MM.1S (cell line): ENCODE measurements at regions not wholly inside any gene's neighbourhood (a gene's known extent, or its start where the extent isn't known, plus 50 kb on each side); places are given as distances from the start of the nearest gene placed in this dataset.

Experiments used
- CTCF ChIP-seq: fragments of 300-600 bp; sonication (generic); IDR thresholded peaks from 2 replicates; pipeline ENCODE4 v1.5.1; 2016; ENCODE audit warnings: antibody characterized with exemption, low read length, mixed read lengths
- EZH2 ChIP-seq: fragments of 300-600 bp; sonication (generic); optimal IDR thresholded peaks from 2 replicates; pipeline ENCODE3; 2017; ENCODE audit warnings: low read depth, mild to moderate bottlenecking, antibody characterized with exemption, low read length, mixed read lengths
- EZH2phosphoT487 ChIP-seq: fragments of 300-600 bp; sonication (generic); IDR thresholded peaks from 2 replicates; pipeline ENCODE4 v1.6.1; 2018; ENCODE audit warnings: antibody characterized with exemption, low read length

GRCh38 chr7:32242436-32242835 is 172.2 kb upstream of the PDE1C start:
- TF ChIP-seq CTCF (no peak), EZH2phosphoT487 (no peak), EZH2 (no peak)
